K562 (cell line): ENCODE measurements at regions not wholly inside any gene's neighbourhood (a gene's known extent, or its start where the extent isn't known, plus 50 kb on each side); places are given as distances from the start of the nearest gene placed in this dataset.

Experiments used
- BRCA1 ChIP-seq, 2 experiments: fragments of 450-650 bp in 1 of 2; sonication (generic) in 1 of 2; formaldehyde crosslinking in 1 of 2; IDR thresholded peaks; 2 replicates each; pipeline versions ENCODE4 v1.5.0 to v1.6.1; 2017 to 2020; ENCODE audit warnings: mild to moderate bottlenecking in 1 of 2, missing genetic modification reagents in 1 of 2
- CEBPB ChIP-seq: fragments of 450-650 bp; IDR thresholded peaks from 2 replicates; pipeline ENCODE4 v1.6.1; 2016; ENCODE audit warnings: missing genetic modification characterization, missing compliant biosample characterization
- ELF4 ChIP-seq: fragments of 450-650 bp; formaldehyde crosslinking; IDR thresholded peaks from 2 replicates; pipeline ENCODE4 v1.4.0; 2022; ENCODE audit warnings: missing genetic modification characterization
- EP300 ChIP-seq: IDR thresholded peaks from 2 replicates; pipeline ENCODE4 v1.6.1; 2012; ENCODE audit warnings: low read length, improper control_type of control experiment
- IRF2 ChIP-seq: sonication (generic); formaldehyde crosslinking; IDR thresholded peaks from 2 replicates; pipeline ENCODE4 v1.8.1; 2022; ENCODE audit warnings: mild to moderate bottlenecking, missing genetic modification reagents
- PYGO2 ChIP-seq: fragments of 450-650 bp; IDR thresholded peaks from 2 replicates; pipeline ENCODE4 v1.6.1; 2016; ENCODE audit warnings: mild to moderate bottlenecking, missing genetic modification characterization, moderate library complexity, missing compliant biosample characterization
- SOX6 ChIP-seq: fragments of 450-650 bp; IDR thresholded peaks from 2 replicates; pipeline ENCODE4 v1.6.1; 2014; ENCODE audit warnings: mild to moderate bottlenecking
- TEAD4 ChIP-seq, 2 experiments: sonication (generic) in 1 of 2; formaldehyde crosslinking in 1 of 2; IDR thresholded peaks; 2 replicates each; pipeline versions ENCODE4 v1.6.1 to v1.8.0; 2012 to 2022; ENCODE audit warnings: borderline replicate concordance in 1 of 2, inconsistent platforms in 1 of 2, low read length in 1 of 2, mild to moderate bottlenecking in 1 of 2, missing genetic modification reagents in 1 of 2
- ZKSCAN1 ChIP-seq: fragments of 150-350 bp; IDR thresholded peaks from 2 replicates; pipeline ENCODE4 v1.6.1; 2016; ENCODE audit warnings: low read depth, low read length
- ZNF785 ChIP-seq: fragments of 250-450 bp; sonication (Bioruptor Pico); IDR thresholded peaks from 2 replicates; pipeline ENCODE4 v1.4.0; 2020; ENCODE audit warnings: mild to moderate bottlenecking
- TF ChIP-seq, protein P1 (sequence below): conservative IDR thresholded peaks from 2 replicates; pipeline ENCODE4 v1.6.1; 2011; ENCODE audit warnings: low read depth, mild to moderate bottlenecking, low read length; ENCODE audit not compliant: control insufficient read depth
- TF ChIP-seq, protein P2 (sequence below): sonication (generic); formaldehyde crosslinking; IDR thresholded peaks from 2 replicates; pipeline ENCODE4 v1.8.0; 2022; ENCODE audit warnings: missing genetic modification reagents, mild to moderate bottlenecking, borderline replicate concordance
- TF ChIP-seq, protein P3 (sequence below), 2 experiments: fragments of 450-650 bp; formaldehyde crosslinking in 1 of 2; IDR thresholded peaks; 2 replicates each; pipeline versions ENCODE4 v1.4.0 to v1.6.1; 2014 to 2020; ENCODE audit warnings: mild to moderate bottlenecking in 2 of 2, borderline replicate concordance in 1 of 2, low read depth in 1 of 2
- TF ChIP-seq, protein P4 (sequence below), 3 experiments: IDR thresholded peaks in 2 of 3; conservative IDR thresholded peaks in 1 of 3; 2 replicates each; pipeline ENCODE4 v1.5.1; 2011 to 2012; ENCODE audit warnings: low read length in 3 of 3, mild to moderate bottlenecking in 3 of 3, control low read depth in 2 of 3, improper control_type of control experiment in 1 of 3, inconsistent platforms in 1 of 3, low read depth in 1 of 3, mixed read lengths in 1 of 3, moderate library complexity in 1 of 3; ENCODE audit not compliant: insufficient read depth in 2 of 3

GRCh38 chr5:99179206-99179605 is 250.4 kb upstream of the CHD1 start:
- TF ChIP-seq CEBPB (tag) (no peak), EP300 (no peak), ELF4 (CRISPR knock-in tag) (no peak), TEAD4 (IDR thresholded peaks at IDR 0.05; ENCODE audit: low read length) (no peak), TEAD4 (CRISPR knock-in tag; IDR thresholded peaks at IDR 0.05; ENCODE audit: borderline replicate concordance) (no peak), ZKSCAN1 (no peak), IRF2 (CRISPR knock-in tag) (no peak), SOX6 (no peak), BRCA1 (IDR thresholded peaks at IDR 0.05) (no peak), BRCA1 (CRISPR knock-in tag; IDR thresholded peaks at IDR 0.05) (no peak), PYGO2 (no peak), ZNF785 (CRISPR knock-in tag) (no peak)
- TF ChIP-seq, protein P1, sequence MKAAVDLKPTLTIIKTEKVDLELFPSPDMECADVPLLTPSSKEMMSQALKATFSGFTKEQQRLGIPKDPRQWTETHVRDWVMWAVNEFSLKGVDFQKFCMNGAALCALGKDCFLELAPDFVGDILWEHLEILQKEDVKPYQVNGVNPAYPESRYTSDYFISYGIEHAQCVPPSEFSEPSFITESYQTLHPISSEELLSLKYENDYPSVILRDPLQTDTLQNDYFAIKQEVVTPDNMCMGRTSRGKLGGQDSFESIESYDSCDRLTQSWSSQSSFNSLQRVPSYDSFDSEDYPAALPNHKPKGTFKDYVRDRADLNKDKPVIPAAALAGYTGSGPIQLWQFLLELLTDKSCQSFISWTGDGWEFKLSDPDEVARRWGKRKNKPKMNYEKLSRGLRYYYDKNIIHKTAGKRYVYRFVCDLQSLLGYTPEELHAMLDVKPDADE = no peak
- TF ChIP-seq, protein P2, sequence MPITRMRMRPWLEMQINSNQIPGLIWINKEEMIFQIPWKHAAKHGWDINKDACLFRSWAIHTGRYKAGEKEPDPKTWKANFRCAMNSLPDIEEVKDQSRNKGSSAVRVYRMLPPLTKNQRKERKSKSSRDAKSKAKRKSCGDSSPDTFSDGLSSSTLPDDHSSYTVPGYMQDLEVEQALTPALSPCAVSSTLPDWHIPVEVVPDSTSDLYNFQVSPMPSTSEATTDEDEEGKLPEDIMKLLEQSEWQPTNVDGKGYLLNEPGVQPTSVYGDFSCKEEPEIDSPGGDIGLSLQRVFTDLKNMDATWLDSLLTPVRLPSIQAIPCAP (CRISPR knock-in tag) = no peak
- TF ChIP-seq, protein P3, sequence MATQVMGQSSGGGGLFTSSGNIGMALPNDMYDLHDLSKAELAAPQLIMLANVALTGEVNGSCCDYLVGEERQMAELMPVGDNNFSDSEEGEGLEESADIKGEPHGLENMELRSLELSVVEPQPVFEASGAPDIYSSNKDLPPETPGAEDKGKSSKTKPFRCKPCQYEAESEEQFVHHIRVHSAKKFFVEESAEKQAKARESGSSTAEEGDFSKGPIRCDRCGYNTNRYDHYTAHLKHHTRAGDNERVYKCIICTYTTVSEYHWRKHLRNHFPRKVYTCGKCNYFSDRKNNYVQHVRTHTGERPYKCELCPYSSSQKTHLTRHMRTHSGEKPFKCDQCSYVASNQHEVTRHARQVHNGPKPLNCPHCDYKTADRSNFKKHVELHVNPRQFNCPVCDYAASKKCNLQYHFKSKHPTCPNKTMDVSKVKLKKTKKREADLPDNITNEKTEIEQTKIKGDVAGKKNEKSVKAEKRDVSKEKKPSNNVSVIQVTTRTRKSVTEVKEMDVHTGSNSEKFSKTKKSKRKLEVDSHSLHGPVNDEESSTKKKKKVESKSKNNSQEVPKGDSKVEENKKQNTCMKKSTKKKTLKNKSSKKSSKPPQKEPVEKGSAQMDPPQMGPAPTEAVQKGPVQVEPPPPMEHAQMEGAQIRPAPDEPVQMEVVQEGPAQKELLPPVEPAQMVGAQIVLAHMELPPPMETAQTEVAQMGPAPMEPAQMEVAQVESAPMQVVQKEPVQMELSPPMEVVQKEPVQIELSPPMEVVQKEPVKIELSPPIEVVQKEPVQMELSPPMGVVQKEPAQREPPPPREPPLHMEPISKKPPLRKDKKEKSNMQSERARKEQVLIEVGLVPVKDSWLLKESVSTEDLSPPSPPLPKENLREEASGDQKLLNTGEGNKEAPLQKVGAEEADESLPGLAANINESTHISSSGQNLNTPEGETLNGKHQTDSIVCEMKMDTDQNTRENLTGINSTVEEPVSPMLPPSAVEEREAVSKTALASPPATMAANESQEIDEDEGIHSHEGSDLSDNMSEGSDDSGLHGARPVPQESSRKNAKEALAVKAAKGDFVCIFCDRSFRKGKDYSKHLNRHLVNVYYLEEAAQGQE (IDR thresholded peaks at IDR 0.05; ENCODE audit: borderline replicate concordance) = no peak
- TF ChIP-seq, protein P3 (CRISPR knock-in tag; IDR thresholded peaks at IDR 0.05; ENCODE audit: low read depth) = no peak
- TF ChIP-seq, protein P4, sequence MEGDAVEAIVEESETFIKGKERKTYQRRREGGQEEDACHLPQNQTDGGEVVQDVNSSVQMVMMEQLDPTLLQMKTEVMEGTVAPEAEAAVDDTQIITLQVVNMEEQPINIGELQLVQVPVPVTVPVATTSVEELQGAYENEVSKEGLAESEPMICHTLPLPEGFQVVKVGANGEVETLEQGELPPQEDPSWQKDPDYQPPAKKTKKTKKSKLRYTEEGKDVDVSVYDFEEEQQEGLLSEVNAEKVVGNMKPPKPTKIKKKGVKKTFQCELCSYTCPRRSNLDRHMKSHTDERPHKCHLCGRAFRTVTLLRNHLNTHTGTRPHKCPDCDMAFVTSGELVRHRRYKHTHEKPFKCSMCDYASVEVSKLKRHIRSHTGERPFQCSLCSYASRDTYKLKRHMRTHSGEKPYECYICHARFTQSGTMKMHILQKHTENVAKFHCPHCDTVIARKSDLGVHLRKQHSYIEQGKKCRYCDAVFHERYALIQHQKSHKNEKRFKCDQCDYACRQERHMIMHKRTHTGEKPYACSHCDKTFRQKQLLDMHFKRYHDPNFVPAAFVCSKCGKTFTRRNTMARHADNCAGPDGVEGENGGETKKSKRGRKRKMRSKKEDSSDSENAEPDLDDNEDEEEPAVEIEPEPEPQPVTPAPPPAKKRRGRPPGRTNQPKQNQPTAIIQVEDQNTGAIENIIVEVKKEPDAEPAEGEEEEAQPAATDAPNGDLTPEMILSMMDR (IDR thresholded peaks at IDR 0.05 in 2 of 3, conservative IDR thresholded peaks at IDR 0.05 in 1 of 3; ENCODE audit: insufficient read depth in 2 of 3, low read depth in 1 of 3, low read length in 3 of 3) = no peak
